NCI-H1694 treated with DMSO at 0.1 percent for 48 hours (cell line): ENCODE measurements at regions not wholly inside any gene's neighbourhood (a gene's known extent, or its start where the extent isn't known, plus 50 kb on each side); places are given as distances from the start of the nearest gene placed in this dataset.
"Not testable (repeated sequence)": the region's sequence is repeated elsewhere in the genome, so short reads cannot be mapped to it uniquely, and the experiment has no call there.

Source experiments
- DNase-seq: peaks from one replicate; lab custom pipeline; 2025; lab: John Stamatoyannopoulos, UW

GRCh38 chr13:30065181-30065580 is 214.8 kb upstream of the UBL3 start:
- no peak for DNase-seq

- DNase-seq = no peak
These were observed 213.5 kb upstream of the UBL3 start for GRCh38 chr13:30063892-30064291.

- DNase-seq = no peak
These were observed 210.8 kb upstream of the UBL3 start for GRCh38 chr13:30061217-30061616.

DNA sequence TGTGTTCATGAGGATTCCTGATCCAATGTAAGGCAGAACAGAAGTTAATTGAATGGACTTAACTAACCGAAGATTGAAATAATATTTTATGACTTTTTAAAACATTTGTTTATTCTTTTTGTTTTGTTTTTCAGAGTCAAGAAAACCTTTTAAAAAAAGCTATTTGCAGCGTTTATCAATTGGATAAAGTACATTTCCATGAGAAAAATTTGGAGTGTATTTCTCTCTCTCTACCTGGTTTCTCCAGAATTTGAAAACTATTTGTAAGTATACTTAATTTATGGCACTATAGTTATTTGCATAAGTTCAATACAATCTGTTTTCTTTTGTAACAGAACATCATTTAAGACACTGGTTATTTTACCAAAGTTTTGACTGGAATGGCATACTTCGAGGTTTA is 208.0 kb upstream of the UBL3 start:
- no peak for DNase-seq

DNA sequence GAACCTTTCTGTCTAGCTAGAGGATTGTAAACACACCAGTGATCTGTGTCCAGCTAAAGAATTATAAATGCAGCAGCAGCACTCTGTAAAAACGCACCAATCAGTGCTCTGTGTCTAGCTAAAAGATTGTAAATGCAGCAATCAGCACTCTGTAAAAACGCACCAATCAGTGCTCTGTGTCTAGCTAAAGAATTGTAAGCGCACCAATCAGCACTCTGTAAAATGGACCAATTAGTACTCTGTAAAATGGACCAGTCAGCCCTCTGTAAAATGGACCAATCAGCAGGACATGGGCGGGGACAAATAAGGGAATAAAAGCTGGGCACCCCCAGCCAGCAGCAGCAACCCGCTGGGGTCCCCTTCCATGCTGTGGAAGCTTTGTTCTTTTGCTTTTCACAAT is 204.1 kb upstream of the UBL3 start:
- DNase-seq = not testable (repeated sequence)

DNA sequence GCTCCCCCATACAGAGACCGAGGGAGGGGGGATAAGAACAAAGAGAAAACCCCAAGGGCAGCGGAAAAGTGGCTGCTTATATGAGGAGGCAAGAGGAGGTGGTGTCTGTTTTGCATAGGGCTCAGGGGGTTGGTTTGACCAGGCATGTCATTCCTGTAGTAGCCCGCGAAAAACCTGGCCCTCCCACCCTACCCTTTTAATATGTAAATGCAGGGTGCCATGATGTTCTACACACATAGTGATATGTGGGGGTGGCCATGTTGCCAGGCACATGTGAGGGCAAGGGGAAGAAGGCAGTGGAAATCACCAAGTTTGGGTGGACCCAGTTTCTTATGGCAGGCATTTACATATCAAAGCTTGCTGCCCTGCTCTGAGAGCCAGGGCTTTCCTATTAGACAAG is 203.5 kb upstream of the UBL3 start:
- DNase-seq = no peak

DNA sequence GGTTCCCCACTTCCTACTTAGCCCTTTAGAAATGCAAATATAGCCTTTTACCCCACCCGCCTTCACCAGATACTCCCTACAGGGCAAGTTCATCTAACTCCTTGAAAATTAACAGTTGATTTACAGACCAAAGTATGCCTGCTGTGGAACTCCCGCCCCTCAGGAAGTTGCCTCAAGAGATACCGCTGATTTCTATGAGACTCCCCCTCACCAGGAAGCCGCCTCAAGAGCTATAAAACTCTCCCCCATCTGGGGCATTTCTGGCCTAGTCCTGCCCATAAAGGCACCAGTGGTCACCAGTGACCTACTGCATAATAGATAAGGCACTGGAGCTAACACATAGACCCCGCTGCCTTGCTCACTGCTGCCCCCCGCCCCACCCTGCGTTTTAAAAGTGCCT is 201.7 kb upstream of the UBL3 start:
- no peak for DNase-seq

DNA sequence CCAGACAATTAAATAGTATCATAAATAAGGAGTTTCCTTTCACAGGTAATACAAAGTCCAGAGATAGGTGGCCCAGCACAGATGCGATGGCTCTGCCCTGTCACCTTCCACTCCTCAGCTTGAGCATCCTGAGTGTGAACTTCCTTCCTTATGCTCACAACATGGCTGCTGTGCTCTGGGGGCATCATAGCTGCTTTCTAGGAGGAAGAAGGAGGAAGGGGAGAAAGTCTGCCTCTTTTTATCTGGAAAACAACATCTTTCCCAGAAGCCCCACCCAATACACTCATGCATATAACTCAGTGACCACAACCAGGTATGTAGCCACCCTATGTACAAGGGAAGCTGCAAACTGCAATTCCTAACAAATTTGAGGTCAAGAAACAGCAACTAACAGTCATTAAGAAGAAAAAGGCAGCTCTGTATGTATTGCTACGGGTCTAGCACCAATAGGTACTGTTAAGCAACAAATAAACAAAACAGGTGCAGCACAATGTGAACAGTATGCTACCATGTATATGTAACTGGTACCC is 201.2 kb upstream of the UBL3 start:
- DNase-seq = no peak

DNA sequence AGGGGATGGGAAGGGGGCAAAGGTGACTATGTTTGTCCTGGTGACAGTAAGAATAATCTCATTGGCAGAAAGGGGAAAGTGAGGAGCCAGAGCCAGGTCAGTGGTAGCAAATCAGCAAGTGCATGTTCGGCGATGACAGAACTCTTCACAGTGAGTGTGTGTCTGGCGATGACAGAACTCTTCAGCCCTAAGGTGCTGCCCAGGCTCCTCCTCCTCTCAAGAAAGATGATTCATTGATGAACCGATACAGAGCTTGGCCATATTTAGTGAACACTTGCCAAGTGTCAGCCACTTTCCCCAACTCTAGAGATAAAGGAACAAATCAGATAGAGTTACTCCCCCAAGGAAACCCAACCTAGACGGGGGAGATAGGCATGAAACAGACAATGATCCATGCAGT is 199.3 kb upstream of the UBL3 start:
- DNase-seq = no peak

GRCh38 chr13:30047154-30047874 is 196.9 kb upstream of the UBL3 start:
- no peak for DNase-seq

DNA sequence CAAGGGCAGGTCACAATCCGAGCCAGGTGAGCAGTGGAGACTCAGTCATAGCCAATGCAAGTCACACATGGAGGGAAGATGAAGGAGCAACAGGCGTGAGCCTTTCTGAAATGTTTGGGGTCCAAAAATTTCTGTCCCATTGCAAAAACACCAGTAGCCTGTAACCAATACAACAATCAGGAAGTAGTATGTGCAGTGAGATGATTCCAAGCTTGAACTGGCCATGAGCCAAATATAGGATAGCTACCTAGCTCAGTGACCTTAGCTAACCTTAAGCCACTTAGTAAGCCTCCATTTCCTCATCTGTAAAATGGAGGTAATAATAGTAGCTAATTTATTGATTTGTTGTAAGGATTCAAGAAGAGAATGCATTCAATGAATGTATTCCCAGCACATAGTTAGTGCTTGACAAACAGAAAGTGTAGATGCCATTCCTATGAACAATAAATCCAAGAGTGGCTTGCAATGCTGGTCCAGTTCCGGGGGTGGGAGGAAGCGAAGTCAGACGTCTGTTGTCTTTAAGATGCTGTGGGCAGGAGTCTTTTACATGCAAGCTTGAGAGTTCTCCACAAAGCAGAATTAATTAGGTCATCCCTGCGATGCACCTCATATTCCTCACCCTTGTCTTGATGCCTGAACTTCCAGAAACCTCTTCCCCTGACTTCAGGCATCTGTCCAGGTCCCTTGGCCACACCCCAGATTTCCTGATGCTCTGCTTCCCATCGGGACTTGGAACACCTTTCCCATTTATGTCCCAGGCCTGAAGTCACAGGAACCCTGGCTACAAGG is 195.7 kb upstream of the UBL3 start:
- no peak for DNase-seq

- DNase-seq = no peak
These were observed 194.5 kb upstream of the UBL3 start for GRCh38 chr13:30044932-30045331.

DNA sequence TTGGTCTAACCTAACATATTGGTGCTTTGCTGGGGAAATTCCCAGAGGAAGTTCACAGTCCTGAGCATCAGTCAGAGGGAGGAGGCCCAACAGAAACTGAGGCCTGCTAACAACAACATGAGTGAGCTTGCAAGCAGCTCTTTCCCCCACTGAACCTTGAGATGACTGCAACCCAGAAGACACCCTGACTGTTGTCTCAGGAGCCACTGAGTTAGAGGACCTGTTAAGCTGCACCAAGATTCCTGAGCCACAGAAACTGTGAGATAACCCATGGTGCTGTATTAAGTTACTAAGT is 193.2 kb upstream of the UBL3 start:
- no peak for DNase-seq

DNA sequence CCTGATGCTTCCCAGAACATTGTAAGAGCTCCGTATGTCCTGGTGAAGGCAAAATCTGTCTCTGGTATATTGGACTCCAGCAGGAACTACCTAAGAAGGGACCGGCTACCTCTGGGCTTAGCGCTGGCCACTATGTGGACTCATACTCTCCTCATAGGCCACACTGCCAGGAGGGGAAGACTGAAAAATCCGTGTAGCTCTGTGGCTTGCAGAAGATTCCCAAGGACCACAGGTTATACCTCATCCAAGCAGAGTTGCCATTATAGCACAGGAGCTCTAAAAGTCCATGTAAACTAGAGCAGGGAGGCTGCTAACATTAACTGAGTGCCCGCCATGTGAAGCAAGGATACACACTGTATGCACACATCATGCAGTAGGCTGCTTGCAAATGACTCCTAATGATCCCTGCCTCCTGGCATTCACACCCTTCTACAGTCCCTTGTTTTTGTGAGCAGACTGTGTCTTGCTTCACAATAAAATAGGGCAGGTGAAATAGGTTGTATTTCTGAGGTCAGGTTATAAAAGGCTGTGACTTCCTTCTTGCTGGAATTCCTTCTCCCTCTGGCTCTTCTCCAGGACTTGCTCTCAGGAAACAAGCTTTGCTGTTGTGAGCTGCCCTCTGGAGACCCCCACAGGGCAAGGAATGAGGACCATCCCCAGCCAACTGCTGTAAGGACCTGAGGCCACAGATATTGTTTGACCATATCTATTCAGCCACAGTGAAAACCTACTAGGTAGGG is 192.6 kb upstream of the UBL3 start:
- no peak for DNase-seq

GRCh38 chr13:30042272-30042671 is 191.9 kb upstream of the UBL3 start:
- no peak for DNase-seq

DNA sequence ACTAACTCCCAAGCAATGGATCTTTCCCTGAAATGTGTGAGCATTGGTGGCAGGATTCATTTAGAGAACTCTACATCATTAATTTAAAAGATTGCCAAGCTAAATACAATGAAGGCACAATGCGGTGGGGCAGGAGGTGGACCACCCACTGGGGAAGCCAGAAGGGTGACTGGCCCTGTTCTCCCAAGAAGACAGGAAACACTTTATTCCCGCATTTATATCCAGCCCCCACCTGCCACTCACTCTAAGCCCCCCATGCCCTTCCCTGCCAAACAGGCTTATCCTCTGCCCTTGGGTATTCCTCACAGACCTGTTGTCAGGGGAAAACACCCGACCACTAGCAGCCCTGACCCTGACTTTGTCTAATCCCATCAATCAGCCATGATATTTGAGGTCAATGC is 189.1 kb upstream of the UBL3 start:
- DNase-seq = no peak

GRCh38 chr13:30038884-30039283 is 188.5 kb upstream of the UBL3 start:
- no peak for DNase-seq

GRCh38 chr13:30037766-30038165 is 187.3 kb upstream of the UBL3 start:
- DNase-seq = no peak

GRCh38 chr13:30037306-30037705 is 186.9 kb upstream of the UBL3 start:
- DNase-seq = no peak

DNA sequence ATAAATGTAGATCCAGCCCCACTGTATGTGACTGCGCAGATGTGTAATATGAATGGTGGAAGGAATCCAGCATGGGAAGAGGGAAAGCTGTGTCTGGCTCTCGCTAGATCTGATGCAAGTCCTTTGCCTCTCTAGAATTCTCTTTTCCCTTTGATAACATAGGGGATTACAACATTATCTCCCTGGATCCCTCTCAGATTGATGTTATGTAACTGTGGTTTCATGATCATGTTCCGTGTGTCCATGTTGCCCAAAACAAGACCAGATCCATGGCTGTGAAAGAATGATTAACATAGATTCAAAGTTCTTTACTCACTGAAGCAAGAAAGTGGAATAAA is 184.0 kb upstream of the UBL3 start:
- DNase-seq = no peak

- no peak for DNase-seq
These were observed 183.5 kb upstream of the UBL3 start for GRCh38 chr13:30033681-30034457.

DNA sequence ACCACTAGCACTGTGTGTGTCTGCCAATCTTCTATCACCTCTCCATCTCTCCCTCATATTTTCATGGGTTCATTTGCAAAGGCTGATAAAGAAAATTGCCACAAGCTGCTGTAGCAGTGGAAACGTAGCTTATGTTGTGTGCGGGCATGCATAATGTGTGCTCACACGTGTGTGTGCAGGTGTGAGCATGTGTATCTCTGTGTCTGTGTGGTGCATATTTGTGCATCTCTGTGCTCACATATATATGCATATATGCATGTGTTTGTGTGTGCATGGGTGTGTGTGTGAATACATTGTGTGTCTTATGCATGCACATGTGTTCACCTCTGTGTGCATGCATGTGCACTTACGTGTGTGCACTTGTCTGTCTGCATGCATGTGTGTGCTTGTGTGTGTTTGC is 181.8 kb upstream of the UBL3 start:
- no peak for DNase-seq
